ENCODE measurements at regions not wholly inside any gene's neighbourhood (a gene's known extent, or its start where the extent isn't known, plus 50 kb on each side); places are given as distances from the start of the nearest gene placed in this dataset.

DNA sequence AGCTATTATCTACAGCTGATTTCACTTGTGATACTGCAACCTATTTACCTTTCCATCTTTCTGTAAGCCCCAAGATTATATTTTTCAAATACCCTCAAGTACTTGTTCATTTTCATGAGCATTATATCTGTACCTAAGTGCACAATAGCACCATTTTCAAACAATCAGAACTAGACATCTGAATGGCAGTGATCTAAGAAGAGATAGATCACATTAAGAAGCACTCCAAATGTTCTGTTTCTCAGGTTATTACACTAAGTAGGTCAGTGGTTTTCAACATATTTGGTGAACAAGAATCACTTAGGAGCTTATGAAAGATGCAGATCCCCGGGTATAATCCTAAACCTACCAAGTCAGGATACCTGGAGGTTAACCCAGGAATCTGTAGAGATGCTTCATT lies 872.7 kb downstream of the DCDC2C start:
- no peak for DNase-seq (ENCODE audit: low read depth)
- TF ChIP-seq, protein P1, sequence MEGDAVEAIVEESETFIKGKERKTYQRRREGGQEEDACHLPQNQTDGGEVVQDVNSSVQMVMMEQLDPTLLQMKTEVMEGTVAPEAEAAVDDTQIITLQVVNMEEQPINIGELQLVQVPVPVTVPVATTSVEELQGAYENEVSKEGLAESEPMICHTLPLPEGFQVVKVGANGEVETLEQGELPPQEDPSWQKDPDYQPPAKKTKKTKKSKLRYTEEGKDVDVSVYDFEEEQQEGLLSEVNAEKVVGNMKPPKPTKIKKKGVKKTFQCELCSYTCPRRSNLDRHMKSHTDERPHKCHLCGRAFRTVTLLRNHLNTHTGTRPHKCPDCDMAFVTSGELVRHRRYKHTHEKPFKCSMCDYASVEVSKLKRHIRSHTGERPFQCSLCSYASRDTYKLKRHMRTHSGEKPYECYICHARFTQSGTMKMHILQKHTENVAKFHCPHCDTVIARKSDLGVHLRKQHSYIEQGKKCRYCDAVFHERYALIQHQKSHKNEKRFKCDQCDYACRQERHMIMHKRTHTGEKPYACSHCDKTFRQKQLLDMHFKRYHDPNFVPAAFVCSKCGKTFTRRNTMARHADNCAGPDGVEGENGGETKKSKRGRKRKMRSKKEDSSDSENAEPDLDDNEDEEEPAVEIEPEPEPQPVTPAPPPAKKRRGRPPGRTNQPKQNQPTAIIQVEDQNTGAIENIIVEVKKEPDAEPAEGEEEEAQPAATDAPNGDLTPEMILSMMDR (IDR thresholded peaks at IDR 0.05; ENCODE audit: insufficient read depth, low read depth, low read length, missing control alignments) = no peak

DNA sequence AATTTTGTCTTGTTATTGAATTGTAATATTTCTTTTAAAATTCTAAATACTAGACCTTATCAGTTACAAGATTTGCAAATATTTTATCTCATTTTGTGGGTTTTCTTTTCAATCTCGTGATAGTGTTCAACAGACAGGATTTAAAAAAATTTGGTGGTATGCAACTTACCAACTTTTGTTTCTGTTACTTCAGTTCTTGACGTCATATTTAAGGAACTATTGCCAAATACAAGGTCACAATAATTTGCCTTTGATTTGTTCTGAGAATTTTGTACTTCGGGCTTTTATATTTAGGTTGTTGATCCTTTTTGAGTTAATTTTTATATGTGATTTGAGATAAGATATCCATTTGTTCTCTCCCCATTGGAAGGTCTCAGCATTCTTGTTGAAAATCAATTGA lies 876.6 kb downstream of the DCDC2C start:
- TF ChIP-seq, protein P1 (IDR thresholded peaks at IDR 0.05; ENCODE audit: insufficient read depth, low read depth, low read length, missing control alignments) = no peak
- no peak for DNase-seq (ENCODE audit: low read depth)
- H3K4me3 ChIP-seq (ENCODE audit: low read length) = no peak overlapping the region

More for the DNA sequence above, 872.7 kb downstream of the DCDC2C start:
- H3K4me3 ChIP-seq (ENCODE audit: low read length) = no peak overlapping the region

DNA sequence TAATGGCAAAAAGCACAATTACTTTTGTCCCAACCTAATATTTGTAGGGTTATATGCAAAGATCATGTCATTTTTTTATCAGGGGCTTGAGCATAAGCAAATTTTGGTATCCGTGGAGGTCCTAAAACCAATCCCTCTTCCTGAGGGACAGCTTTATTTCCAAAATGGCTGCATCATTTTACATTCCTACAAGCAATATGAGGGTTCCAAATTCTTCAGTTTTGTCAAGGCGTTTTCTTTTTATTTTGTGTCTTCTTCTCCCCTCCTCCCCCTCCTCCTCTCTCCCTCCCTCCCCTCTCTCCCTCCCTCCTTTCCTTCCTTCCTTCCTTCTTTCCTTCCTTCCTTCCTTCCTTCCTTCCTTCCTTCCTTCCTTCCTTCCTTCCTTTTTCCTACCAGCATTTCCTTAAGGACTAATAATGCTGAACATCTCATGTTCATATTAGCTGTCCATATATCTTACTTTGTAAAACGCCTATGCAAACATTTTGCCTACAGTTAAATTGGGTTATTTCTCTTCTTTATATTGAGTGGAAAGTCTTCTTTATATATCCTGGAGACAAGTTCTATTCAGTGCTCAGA lies 881.8 kb downstream of the DCDC2C start:
- H3K4me3 ChIP-seq (ENCODE audit: low read length) = no peak overlapping the region
- DNase-seq (ENCODE audit: low read depth) = no peak
- TF ChIP-seq, protein P1 (IDR thresholded peaks at IDR 0.05; ENCODE audit: insufficient read depth, low read depth, low read length, missing control alignments) = no peak

DNA sequence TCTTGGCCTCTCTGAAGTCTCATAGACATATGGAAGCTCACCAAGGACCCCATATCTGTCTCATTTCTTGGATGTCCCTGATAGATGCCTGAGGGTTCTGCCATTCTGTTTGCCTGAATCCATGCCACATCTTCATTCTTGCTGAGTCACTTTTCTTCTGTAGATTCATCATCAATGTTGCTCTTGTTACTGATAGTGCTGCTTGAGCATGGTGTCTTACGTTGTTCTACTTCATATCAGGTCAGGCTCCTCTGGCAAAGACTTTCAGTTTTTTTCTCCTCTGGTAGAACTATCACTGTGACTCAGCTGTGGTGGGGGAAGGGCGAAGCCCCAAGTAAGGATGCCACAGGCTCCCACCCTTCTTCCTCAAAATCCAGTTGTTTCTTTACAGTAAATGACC lies 885.2 kb downstream of the DCDC2C start:
- no peak for DNase-seq (ENCODE audit: low read depth)
- TF ChIP-seq, protein P1 (IDR thresholded peaks at IDR 0.05; ENCODE audit: insufficient read depth, low read depth, low read length, missing control alignments) = no peak
- H3K4me3 ChIP-seq (ENCODE audit: low read length) = no peak overlapping the region

DNA sequence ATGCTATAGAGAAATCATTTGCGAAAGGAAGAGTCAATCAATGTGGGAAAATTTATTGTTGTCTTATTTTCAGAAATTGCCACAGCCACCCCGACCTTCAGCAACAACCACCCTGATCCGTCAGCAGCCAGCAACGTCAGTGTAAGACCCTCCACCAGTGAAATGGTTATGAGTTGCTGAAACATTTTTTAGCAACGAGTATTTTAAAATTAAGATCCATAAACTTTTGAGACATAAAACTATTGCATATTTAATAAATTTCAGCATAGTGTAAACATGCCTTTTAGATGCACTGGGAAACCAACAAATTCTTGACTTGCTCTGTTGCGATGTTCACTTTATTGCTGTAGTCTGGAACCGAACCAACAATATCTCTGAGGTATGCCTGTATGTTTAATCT lies 887.9 kb downstream of the DCDC2C start:
- H3K4me3 ChIP-seq (ENCODE audit: low read length) = no peak overlapping the region
- DNase-seq (ENCODE audit: low read depth) = no peak
- TF ChIP-seq, protein P1 (IDR thresholded peaks at IDR 0.05; ENCODE audit: insufficient read depth, low read depth, low read length, missing control alignments) = no peak

DNA sequence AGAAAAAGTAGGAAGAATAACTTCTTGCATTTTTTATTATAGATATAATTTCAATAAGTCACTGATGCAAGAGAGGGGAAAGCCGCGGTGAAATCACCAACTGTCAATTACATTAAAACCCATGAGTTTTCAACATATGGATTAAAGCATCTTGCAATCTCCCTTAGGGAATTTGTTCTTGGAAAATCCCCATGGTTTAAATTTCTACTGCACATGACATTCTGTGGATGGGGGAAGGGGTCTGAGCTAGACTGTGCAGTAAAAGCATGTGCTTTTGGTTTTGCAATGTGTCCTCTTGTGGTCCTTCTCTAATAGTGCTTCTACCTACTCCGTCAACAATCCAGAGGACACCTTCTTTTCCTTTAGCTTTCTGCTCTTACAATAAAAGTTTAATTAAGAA lies 894.0 kb downstream of the DCDC2C start:
- no peak overlapping the region for H3K4me3 ChIP-seq (ENCODE audit: low read length)
- no peak for DNase-seq (ENCODE audit: low read depth)
- TF ChIP-seq, protein P1 (IDR thresholded peaks at IDR 0.05; ENCODE audit: insufficient read depth, low read depth, low read length, missing control alignments) = no peak

DNA sequence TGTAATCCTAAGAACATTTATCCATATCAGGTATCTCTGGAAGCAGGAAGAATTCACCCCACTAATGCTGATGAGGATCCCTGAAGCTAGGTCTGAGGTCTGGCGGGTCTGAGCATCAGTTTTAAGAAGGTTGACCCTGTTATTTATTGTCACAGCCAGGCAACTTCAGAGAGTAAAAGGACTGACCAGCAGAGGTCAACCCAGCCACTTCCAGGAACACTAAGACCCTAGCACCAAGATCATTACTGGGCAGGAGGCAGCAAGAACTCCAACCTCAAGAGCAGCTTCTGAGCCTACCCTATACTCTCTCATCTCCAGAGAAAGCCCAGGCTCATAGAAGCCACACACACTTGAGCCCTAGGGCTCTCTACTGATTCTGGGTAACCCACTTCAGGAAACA lies 901.4 kb downstream of the DCDC2C start:
- H3K4me3 ChIP-seq (ENCODE audit: low read length) = no peak overlapping the region
- no peak for DNase-seq (ENCODE audit: low read depth)
- TF ChIP-seq, protein P1 (IDR thresholded peaks at IDR 0.05; ENCODE audit: insufficient read depth, low read depth, low read length, missing control alignments) = no peak

Data from epithelial cell of esophagus (primary cell).